ENCODE measurements at regions not wholly inside any gene's neighbourhood (a gene's known extent, or its start where the extent isn't known, plus 50 kb on each side); places are given as distances from the start of the nearest gene placed in this dataset.

GRCh38 chr2:105635564-105635963 is 109.1 kb upstream of the NCK2 start:
- TF ChIP-seq POLR2A (IDR thresholded peaks at IDR 0.05; ENCODE audit: low read depth, low read length) (no peak), TAF1 (IDR thresholded peaks at IDR 0.05; ENCODE audit: low read depth, low read length) (no peak), POLR2AphosphoS5 (IDR thresholded peaks at IDR 0.05; ENCODE audit: low read depth, low read length) (no peak), SPI1 (IDR thresholded peaks at IDR 0.05; ENCODE audit: low read depth, low read length) (no peak), PAX5 (IDR thresholded peaks at IDR 0.05; ENCODE audit: insufficient read depth, low read length, severe bottlenecking) (no peak), POU2F2 (IDR thresholded peaks at IDR 0.05; ENCODE audit: low read depth, low read length) (no peak)
